ENCODE measurements at regions not wholly inside any gene's neighbourhood (a gene's known extent, or its start where the extent isn't known, plus 50 kb on each side); places are given as distances from the start of the nearest gene placed in this dataset.

DNA sequence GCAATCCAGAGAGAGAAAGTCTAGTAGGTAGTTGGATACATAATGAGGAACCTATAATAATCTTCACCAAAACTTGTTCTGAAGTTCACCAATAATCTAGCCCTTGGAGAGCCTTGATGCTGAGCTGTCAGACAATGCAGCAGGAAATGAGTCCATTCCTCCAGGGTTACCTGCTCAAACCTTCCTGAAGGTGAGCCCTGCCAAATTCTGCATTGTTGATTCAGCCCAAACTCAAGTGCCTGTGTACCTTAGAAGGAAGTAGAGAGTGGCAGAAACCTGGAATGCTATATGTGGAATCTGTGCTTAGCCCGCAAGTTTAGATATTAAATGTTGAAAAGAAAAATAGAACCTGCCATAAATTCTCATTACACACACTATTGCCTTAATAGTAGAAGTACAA lies 77.4 kb upstream of the SPON1 start (continued):
- TF ChIP-seq USF2 (CRISPR knock-in tag; IDR thresholded peaks at IDR 0.05) (no peak), SMAD3 (CRISPR knock-in tag; IDR thresholded peaks at IDR 0.05; ENCODE audit: borderline replicate concordance) (no peak), PRRX2 (CRISPR knock-in tag; IDR thresholded peaks at IDR 0.05) (no peak), OVOL2 (CRISPR knock-in tag; IDR thresholded peaks at IDR 0.05; ENCODE audit: borderline replicate concordance) (no peak), MLX (CRISPR knock-in tag; IDR thresholded peaks at IDR 0.05) (no peak)

- ChIA-PET CTCF (no interaction called here), POLR2A (no interaction called here)
- no peak for TF ChIP-seq PRDM15 (CRISPR knock-in tag; IDR thresholded peaks at IDR 0.05)
- TF ChIP-seq, protein P1, sequence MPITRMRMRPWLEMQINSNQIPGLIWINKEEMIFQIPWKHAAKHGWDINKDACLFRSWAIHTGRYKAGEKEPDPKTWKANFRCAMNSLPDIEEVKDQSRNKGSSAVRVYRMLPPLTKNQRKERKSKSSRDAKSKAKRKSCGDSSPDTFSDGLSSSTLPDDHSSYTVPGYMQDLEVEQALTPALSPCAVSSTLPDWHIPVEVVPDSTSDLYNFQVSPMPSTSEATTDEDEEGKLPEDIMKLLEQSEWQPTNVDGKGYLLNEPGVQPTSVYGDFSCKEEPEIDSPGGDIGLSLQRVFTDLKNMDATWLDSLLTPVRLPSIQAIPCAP (CRISPR knock-in tag; IDR thresholded peaks at IDR 0.05), result no peak
- no peak for TF ChIP-seq JAZF1 (CRISPR knock-in tag; IDR thresholded peaks at IDR 0.05)
- TF ChIP-seq SMAD4 (CRISPR knock-in tag; IDR thresholded peaks at IDR 0.05), result no peak
- no peak for TF ChIP-seq ZNF121 (CRISPR knock-in tag; IDR thresholded peaks at IDR 0.05)
- H3K9me3 Mint-ChIP-seq, result no peaks in the 10 kb centered on the region
- no peaks in the 10 kb centered on the region for H3K36me3 Mint-ChIP-seq
- H3K27me3 Mint-ChIP-seq (ENCODE audit: low read depth), result no peaks in the 10 kb centered on the region; the same call in 1 of the 2 replicates
- no peak overlapping the region for H3K4me3 Mint-ChIP-seq
- no peaks in the 10 kb centered on the region for H3K4me1 Mint-ChIP-seq
- no peak for DNase-seq (ENCODE audit: low spot score)
- no peak for ATAC-seq
- no peak overlapping the region for H3K27ac Mint-ChIP-seq
Observed at GRCh38 chr11:13889552-13890249, 72.8 kb upstream of the SPON1 start.

DNA sequence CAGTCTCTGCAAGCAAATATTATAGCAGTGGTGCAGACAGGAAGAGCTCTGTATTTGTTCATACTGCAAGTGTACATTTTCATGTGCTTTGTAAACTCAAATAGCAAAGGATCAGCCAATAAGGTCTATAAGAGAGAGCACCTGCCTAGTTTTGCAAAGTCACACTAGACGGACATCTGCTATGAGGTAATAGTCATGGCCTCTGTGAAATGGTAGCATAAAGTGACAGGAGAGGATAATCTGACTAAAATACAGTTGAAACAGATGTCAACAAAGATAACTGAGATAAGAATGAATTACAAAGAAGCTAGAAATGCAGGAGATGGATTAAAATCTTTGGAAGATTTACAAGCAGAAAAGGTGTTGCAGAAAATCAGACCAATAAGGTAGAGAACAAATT lies 70.6 kb upstream of the SPON1 start:
- Mint-ChIP-seq H3K27ac (no peak overlapping the region), H3K9me3 (no peaks in the 10 kb centered on the region), H3K4me1 (no peaks in the 10 kb centered on the region), H3K4me3 (no peak overlapping the region), H3K36me3 (no peaks in the 10 kb centered on the region), H3K27me3 (ENCODE audit: low read depth) (no peaks in the 10 kb centered on the region; the same call in 1 of the 2 replicates)
- ChIA-PET CTCF (no interaction called here), POLR2A (no interaction called here)
- TF ChIP-seq ERG (CRISPR knock-in tag; IDR thresholded peaks at IDR 0.05) (no peak), RELA (CRISPR knock-in tag; IDR thresholded peaks at IDR 0.05; ENCODE audit: borderline replicate concordance) (no peak), CBFB (CRISPR knock-in tag; IDR thresholded peaks at IDR 0.05; ENCODE audit: low read depth) (no peak), GABPB1 (CRISPR knock-in tag; IDR thresholded peaks at IDR 0.05) (no peak), ZMAT4 (CRISPR knock-in tag; IDR thresholded peaks at IDR 0.05) (no peak), MXD4 (CRISPR knock-in tag; IDR thresholded peaks at IDR 0.05; ENCODE audit: borderline replicate concordance) (no peak), GTF2I (CRISPR knock-in tag; conservative IDR thresholded peaks at IDR 0.05) (no peak), GRHL2 (CRISPR knock-in tag; IDR thresholded peaks at IDR 0.05; ENCODE audit: insufficient replicate concordance, severe bottlenecking) (no peak), SMAD3 (CRISPR knock-in tag; IDR thresholded peaks at IDR 0.05; ENCODE audit: borderline replicate concordance) (no peak), ZNF219 (CRISPR knock-in tag; IDR thresholded peaks at IDR 0.05; ENCODE audit: borderline replicate concordance) (no peak)
- TF ChIP-seq, protein P2, sequence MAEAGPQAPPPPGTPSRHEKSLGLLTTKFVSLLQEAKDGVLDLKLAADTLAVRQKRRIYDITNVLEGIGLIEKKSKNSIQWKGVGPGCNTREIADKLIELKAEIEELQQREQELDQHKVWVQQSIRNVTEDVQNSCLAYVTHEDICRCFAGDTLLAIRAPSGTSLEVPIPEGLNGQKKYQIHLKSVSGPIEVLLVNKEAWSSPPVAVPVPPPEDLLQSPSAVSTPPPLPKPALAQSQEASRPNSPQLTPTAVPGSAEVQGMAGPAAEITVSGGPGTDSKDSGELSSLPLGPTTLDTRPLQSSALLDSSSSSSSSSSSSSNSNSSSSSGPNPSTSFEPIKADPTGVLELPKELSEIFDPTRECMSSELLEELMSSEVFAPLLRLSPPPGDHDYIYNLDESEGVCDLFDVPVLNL (CRISPR knock-in tag; IDR thresholded peaks at IDR 0.05; ENCODE audit: borderline replicate concordance, low read depth), result no peak
- ATAC-seq (no peak), DNase-seq (ENCODE audit: low spot score) (no peak)
